Lower leg skin (tissue), 4 donors: ENCODE measurements at regions not wholly inside any gene's neighbourhood (a gene's known extent, or its start where the extent isn't known, plus 50 kb on each side); places are given as distances from the start of the nearest gene placed in this dataset.

Experiments
- DNase-seq, 2 donors: peaks; one replicate each; pipeline ENCODE4 v3.0.0-alpha.2; 2019; ENCODE audit warnings: low spot score in 2 of 2
- H3K4me3 ChIP-seq: fragments of 200-600 bp; sonication (generic); 2 replicates; pipeline ENCODE4 v1.5.1; 2017; ENCODE audit warnings: mild to moderate bottlenecking, low read depth; ENCODE audit not compliant: poor library complexity, severe bottlenecking
- CTCF ChIP-seq, 3 donors: fragments of 450-650 bp; IDR thresholded peaks; one replicate each; pipeline ENCODE4 v1.5.1; 2016; ENCODE audit warnings: antibody characterized with exemption in 3 of 3, mild to moderate bottlenecking in 3 of 3, moderate library complexity in 2 of 3
- POLR2A ChIP-seq, 2 donors: fragments of 450-650 bp; IDR thresholded peaks; one replicate each; pipeline ENCODE4 v1.6.1; 2016 to 2017; ENCODE audit warnings: antibody characterized with exemption in 2 of 2, mild to moderate bottlenecking in 1 of 2, moderate library complexity in 1 of 2
- WGBS, 2 donors: methylation state at CpG; one replicate each; pipeline ENCODE4 v1.1.5; 2018; 5-methylcytosine and 5-hydroxymethylcytosine counted together
- intact Hi-C: fragments of 100-400 bp; cut with DNase I; formaldehyde crosslinking; loops from one replicate; pipeline ENCODE4 v1.15.0; 2023; ENCODE audit warnings: low total_unique reads

DNA sequence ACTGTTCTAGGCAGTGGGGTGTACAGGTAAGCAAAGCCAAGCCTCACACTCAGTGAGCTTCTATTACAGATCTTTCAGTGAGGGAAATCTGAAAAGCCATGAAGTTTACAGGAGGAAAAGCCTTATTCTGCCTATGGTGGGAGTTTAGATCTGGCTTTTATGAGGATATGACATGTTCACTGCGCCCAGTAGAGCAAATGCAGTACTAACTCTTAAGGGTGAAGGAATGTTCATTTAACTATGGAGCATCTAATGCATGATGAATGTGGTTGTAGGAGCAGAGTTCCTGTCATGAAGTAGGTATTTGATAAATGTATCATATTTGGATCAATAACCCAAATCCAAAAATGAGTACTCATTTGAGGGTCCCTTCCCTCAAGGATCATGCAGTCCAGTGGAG is 230.2 kb upstream of the PAPPA start:
- no peak overlapping the region for H3K4me3 ChIP-seq
- intact Hi-C loops, result no loop called here
- 86 to 97% methylated on average over 1 of the region's 1 CpG for WGBS, 2 donors
- TF ChIP-seq CTCF (IDR thresholded peaks at IDR 0.05) (no peak), POLR2A (IDR thresholded peaks at IDR 0.05) (no peak)
- no peak for DNase-seq

- WGBS, 2 donors, result 53 to 69% methylated on average over 5 of the region's 5 CpGs
- DNase-seq, result no peak
- TF ChIP-seq POLR2A (IDR thresholded peaks at IDR 0.05) (no peak), CTCF (IDR thresholded peaks at IDR 0.05) (no peak)
- H3K4me3 ChIP-seq, result no peak overlapping the region
- intact Hi-C loops, result no loop called here
Observed at GRCh38 chr9:115923903-115924668, 229.5 kb upstream of the PAPPA start.

DNA sequence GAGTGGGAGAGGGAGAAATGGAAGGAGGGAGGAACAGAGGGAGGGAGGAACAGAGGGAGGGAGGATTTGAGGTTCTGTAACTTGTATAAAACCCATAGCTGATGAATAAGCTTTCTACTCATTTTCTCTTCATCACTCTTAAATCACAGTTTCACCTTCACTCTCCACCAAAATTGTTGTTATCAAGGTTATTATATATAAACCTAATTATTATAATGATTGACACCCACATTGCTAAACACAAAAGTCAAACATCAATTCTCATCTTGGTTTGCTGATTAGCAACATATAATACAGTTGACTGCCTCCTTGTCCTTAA is 229.0 kb upstream of the PAPPA start:
- intact Hi-C loops, result no loop called here
- DNase-seq, result no peak
- no peak for TF ChIP-seq CTCF (IDR thresholded peaks at IDR 0.05)
- TF ChIP-seq POLR2A (IDR thresholded peaks at IDR 0.05), result no peak

GRCh38 chr9:115925424-115925823 is 228.2 kb upstream of the PAPPA start:
- WGBS, 2 donors, result 27 to 49% methylated on average over 2 of the region's 2 CpGs
- intact Hi-C loops, result no loop called here
- no peak for DNase-seq
- no peak overlapping the region for H3K4me3 ChIP-seq
- TF ChIP-seq CTCF (IDR thresholded peaks at IDR 0.05) (no peak), POLR2A (IDR thresholded peaks at IDR 0.05) (no peak)

More for the DNA sequence above, 229.0 kb upstream of the PAPPA start:
- H3K4me3 ChIP-seq, result no peak overlapping the region

GRCh38 chr9:115930472-115930871 is 223.1 kb upstream of the PAPPA start:
- DNase-seq, result no peak
- TF ChIP-seq POLR2A (IDR thresholded peaks at IDR 0.05) (no peak), CTCF (IDR thresholded peaks at IDR 0.05) (no peak)
- H3K4me3 ChIP-seq, result no peak overlapping the region
- intact Hi-C loops, result no loop called here

- TF ChIP-seq POLR2A (IDR thresholded peaks at IDR 0.05), result no peak
- intact Hi-C loops, result no loop called here
- 93 to 97% methylated on average over 1 of the region's 1 CpG for WGBS, 2 donors
- DNase-seq, result no peak
- no peak overlapping the region for H3K4me3 ChIP-seq
Observed at GRCh38 chr9:115938479-115938878, 215.1 kb upstream of the PAPPA start.
